ENCODE measurements at regions not wholly inside any gene's neighbourhood (a gene's known extent, or its start where the extent isn't known, plus 50 kb on each side); places are given as distances from the start of the nearest gene placed in this dataset.
"Not testable (repeated sequence)": the region's sequence is repeated elsewhere in the genome, so short reads cannot be mapped to it uniquely, and the experiment has no call there.

DNA sequence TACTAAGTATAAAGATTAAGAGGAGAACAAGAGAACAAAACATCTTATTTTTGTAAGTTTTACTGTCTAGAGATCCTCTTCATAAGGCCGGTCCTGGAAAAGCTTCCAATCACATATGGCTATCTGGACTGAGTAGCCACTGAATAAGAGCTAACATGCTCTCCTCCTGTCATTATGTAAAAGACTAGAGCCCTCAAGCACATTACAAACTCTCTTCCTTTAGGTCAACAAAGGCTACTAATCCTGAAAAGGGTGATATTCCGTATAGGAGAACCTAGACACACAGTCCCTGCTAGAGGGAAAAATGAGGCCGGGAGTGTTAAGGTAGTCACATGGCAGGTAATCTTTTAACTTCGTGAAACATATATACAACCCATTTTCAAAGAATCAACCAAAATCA, 665.6 kb downstream of the EFNA5 start:
- no peaks in the 10 kb centered on the region for H3K27me3 ChIP-seq
- H3K36me3 ChIP-seq, result no peaks in the 10 kb centered on the region
- H3K4me3 ChIP-seq, result no peak overlapping the region
- H3K27ac ChIP-seq, result no peak overlapping the region
- H3K4me1 ChIP-seq, result no peaks in the 10 kb centered on the region
- no peak for DNase-seq (ENCODE audit: low spot score)
- no peak for TF ChIP-seq CTCF (IDR thresholded peaks at IDR 0.05)
- H3K9me3 ChIP-seq, result no peaks in the 10 kb centered on the region

- Histone ChIP-seq H3K36me3 (no peaks in the 10 kb centered on the region), H3K9me3 (no peaks in the 10 kb centered on the region)
These were observed 668.6 kb downstream of the EFNA5 start for GRCh38 chr5:107002115-107002514.

GRCh38 chr5:106999506-106999905, 671.2 kb downstream of the EFNA5 start:
- DNase-seq (ENCODE audit: low spot score), result not testable (repeated sequence)

More at GRCh38 chr5:107002115-107002514, 668.6 kb downstream of the EFNA5 start:
- no peaks in the 10 kb centered on the region for H3K4me1 ChIP-seq
- TF ChIP-seq CTCF (IDR thresholded peaks at IDR 0.05), result no peak
- H3K4me3 ChIP-seq, result no peak overlapping the region
- DNase-seq (ENCODE audit: low spot score), result no peak
- H3K27me3 ChIP-seq, result no peaks in the 10 kb centered on the region
- no peak overlapping the region for H3K27ac ChIP-seq

DNA sequence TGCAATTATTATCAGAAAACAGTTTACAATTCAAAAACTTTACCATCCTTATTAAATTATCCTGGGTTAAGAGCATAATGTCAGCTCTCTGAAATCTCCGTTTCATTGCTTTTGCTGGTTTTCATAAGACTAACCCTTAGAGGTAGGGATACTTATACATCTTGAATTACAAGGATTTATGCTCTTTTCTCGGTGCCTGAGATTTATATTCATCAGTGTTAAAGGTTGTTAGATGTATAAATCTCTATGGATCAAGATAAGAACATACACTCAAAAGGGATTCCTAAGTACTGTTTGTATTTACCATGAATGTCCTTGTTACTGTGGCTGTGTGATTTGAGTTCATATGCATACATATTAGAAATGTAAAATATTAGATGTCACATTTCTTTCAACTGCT, 684.7 kb downstream of the EFNA5 start:
- Histone ChIP-seq H3K9me3 (no peaks in the 10 kb centered on the region), H3K4me1 (no peaks in the 10 kb centered on the region), H3K27ac (no peak overlapping the region), H3K4me3 (no peak overlapping the region), H3K27me3 (no peaks in the 10 kb centered on the region), H3K36me3 (no peaks in the 10 kb centered on the region)
- DNase-seq (ENCODE audit: low spot score), result no peak
- TF ChIP-seq CTCF (IDR thresholded peaks at IDR 0.05), result no peak

More at GRCh38 chr5:106999506-106999905, 671.2 kb downstream of the EFNA5 start:
- H3K36me3 ChIP-seq, H3K27ac ChIP-seq, H3K27me3 ChIP-seq, H3K4me3 ChIP-seq, H3K4me1 ChIP-seq, H3K9me3 ChIP-seq: not testable (repeated sequence)

DNA sequence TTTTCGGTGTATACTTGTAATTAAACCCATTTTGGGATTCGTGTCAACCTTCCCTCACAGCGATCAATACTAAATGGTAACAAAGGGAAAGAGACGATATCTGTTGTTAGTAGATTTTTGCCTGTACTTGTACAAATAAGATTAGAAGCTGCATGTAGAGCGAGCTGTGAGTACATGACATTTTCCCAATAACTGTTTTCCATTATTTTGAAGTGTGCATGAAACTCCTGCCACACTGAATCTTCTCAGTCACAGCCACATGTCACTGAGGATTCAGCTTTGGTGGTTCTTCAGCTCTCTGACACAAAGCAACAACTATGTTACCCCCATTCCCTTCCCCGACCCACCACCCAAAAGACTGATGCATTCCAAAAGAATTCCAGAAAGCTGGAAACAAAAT, 685.6 kb downstream of the EFNA5 start:
- Histone ChIP-seq H3K4me1 (no peaks in the 10 kb centered on the region), H3K9me3 (no peaks in the 10 kb centered on the region), H3K27ac (no peak overlapping the region), H3K36me3 (no peaks in the 10 kb centered on the region), H3K4me3 (no peak overlapping the region), H3K27me3 (no peaks in the 10 kb centered on the region)
- no peak for TF ChIP-seq CTCF (IDR thresholded peaks at IDR 0.05)
- no peak for DNase-seq (ENCODE audit: low spot score)

GRCh38 chr5:106979178-106979577, 691.6 kb downstream of the EFNA5 start:
- not testable (repeated sequence) for H3K4me3 ChIP-seq; H3K4me1 ChIP-seq; H3K36me3 ChIP-seq; H3K9me3 ChIP-seq; H3K27me3 ChIP-seq; H3K27ac ChIP-seq; DNase-seq (ENCODE audit: low spot score)

- H3K27me3 ChIP-seq; H3K4me3 ChIP-seq; H3K36me3 ChIP-seq; DNase-seq (ENCODE audit: low spot score); H3K9me3 ChIP-seq; H3K27ac ChIP-seq; H3K4me1 ChIP-seq: not testable (repeated sequence)
These were observed 692.1 kb downstream of the EFNA5 start for GRCh38 chr5:106978582-106979165.
